Kidney (tissue), 13 donors: ENCODE measurements at regions not wholly inside any gene's neighbourhood (a gene's known extent, or its start where the extent isn't known, plus 50 kb on each side); places are given as distances from the start of the nearest gene placed in this dataset.
"Not testable (repeated sequence)": the region's sequence is repeated elsewhere in the genome, so short reads cannot be mapped to it uniquely, and the experiment has no call there.

Source experiments
- DNase-seq, 5 donors: peaks; one replicate each; pipeline ENCODE4 v3.0.0-alpha.2; 2013 to 2020
- FAIRE-seq: peaks from 2 replicates; lab custom pipeline; 2012; peaks lifted over from hg19 to GRCh38; lab: Jason Lieb, UNC
- H3K27ac ChIP-seq, 2 donors: one replicate each; pipeline ENCODE4 v1.7.0; 2013; ENCODE audit warnings: low read depth in 2 of 2, low read length in 2 of 2, inconsistent platforms in 1 of 2
- H3K27me3 ChIP-seq: one replicate; pipeline ENCODE4 v1.7.1; 2013; ENCODE audit warnings: low read length, inconsistent platforms; ENCODE audit not compliant: control insufficient read depth, insufficient read depth
- H3K36me3 ChIP-seq, 3 donors: one replicate each; pipeline versions ENCODE4 v1.7.0 to v1.7.1; 2013; ENCODE audit warnings: low read length in 3 of 3, control low read depth in 1 of 3, inconsistent platforms in 1 of 3; ENCODE audit not compliant: insufficient read depth in 3 of 3, control insufficient read depth in 2 of 3
- H3K4me1 ChIP-seq, 3 donors: one replicate each; pipeline versions ENCODE4 v1.7.0 to v1.7.1; 2013; ENCODE audit warnings: low read length in 3 of 3, inconsistent platforms in 1 of 3, low read depth in 1 of 3; ENCODE audit not compliant: control insufficient read depth in 2 of 3, insufficient read depth in 2 of 3
- H3K4me3 ChIP-seq, 3 donors: one replicate each; pipeline versions ENCODE4 v1.7.0 to v1.8.1; 2013; ENCODE audit warnings: low read length in 3 of 3, control low read depth in 1 of 3, inconsistent platforms in 1 of 3
- H3K9ac ChIP-seq, 3 donors: one replicate each; pipeline versions ENCODE4 v1.7.0 to v1.7.1; 2013; ENCODE audit warnings: low read length in 3 of 3, control low read depth in 1 of 3, inconsistent platforms in 1 of 3
- H3K9me3 ChIP-seq, 3 donors: one replicate each; pipeline versions ENCODE4 v1.7.0 to v1.7.1; 2013; ENCODE audit warnings: low read length in 3 of 3, control low read depth in 1 of 3, inconsistent platforms in 1 of 3; ENCODE audit not compliant: control insufficient read depth in 2 of 3, insufficient read depth in 1 of 3
- CTCF ChIP-seq: IDR thresholded peaks from 3 replicates; pipeline ENCODE4 v1.5.1; 2012; ENCODE audit warnings: mild to moderate bottlenecking, moderate library complexity, borderline replicate concordance; ENCODE audit not compliant: insufficient read depth; ENCODE audit errors: extremely low read depth
- intact Hi-C: fragments of 100-400 bp; cut with DNase I; formaldehyde crosslinking; loops from one replicate; pipeline ENCODE4 v1.11.1; 2022
- donor health status: control.
- donor health status: control.
- donor health status: control.
- donor health status: control.
- donor health status: control.
- donor health status: DM: yes; HTN: yes; CAD: no.
- donor health status: Normal renal cell carcinoma (clear cell type).

- H3K9me3 ChIP-seq = no peaks in the 10 kb centered on the region
- H3K27ac ChIP-seq = no peak overlapping the region
- no peak for FAIRE-seq
- no peak for TF ChIP-seq CTCF
- intact Hi-C loops = no loop called here
- H3K27me3 ChIP-seq = no peaks in the 10 kb centered on the region
- no peak overlapping the region for H3K4me3 ChIP-seq
- no peak for DNase-seq
- no peak overlapping the region for H3K9ac ChIP-seq
- H3K4me1 ChIP-seq = no peaks in the 10 kb centered on the region
- no peaks in the 10 kb centered on the region for H3K36me3 ChIP-seq
Observed at GRCh38 chr3:134729649-134730048, 65.4 kb upstream of the EPHB1 start.

GRCh38 chr3:134737516-134737915, 57.5 kb upstream of the EPHB1 start:
- intact Hi-C loops = no loop called here
- no peak for FAIRE-seq
- no peaks in the 10 kb centered on the region for H3K36me3 ChIP-seq

GRCh38 chr3:134740077-134740476, 55.0 kb upstream of the EPHB1 start:
- H3K27me3 ChIP-seq, H3K4me3 ChIP-seq, H3K4me1 ChIP-seq, DNase-seq, intact Hi-C loops, H3K9me3 ChIP-seq, H3K9ac ChIP-seq, H3K36me3 ChIP-seq, FAIRE-seq, H3K27ac ChIP-seq: not testable (repeated sequence)

More at GRCh38 chr3:134737516-134737915, 57.5 kb upstream of the EPHB1 start:
- H3K9ac ChIP-seq = no peak overlapping the region
- no peak overlapping the region for H3K4me3 ChIP-seq
- H3K4me1 ChIP-seq = no peaks in the 10 kb centered on the region
- DNase-seq = no peak
- H3K27me3 ChIP-seq = no peaks in the 10 kb centered on the region
- H3K9me3 ChIP-seq = no peaks in the 10 kb centered on the region
- no peak overlapping the region for H3K27ac ChIP-seq
- TF ChIP-seq CTCF = no peak

GRCh38 chr3:134742202-134742601, 52.9 kb upstream of the EPHB1 start:
- TF ChIP-seq CTCF = no peak
- no peaks in the 10 kb centered on the region for H3K27me3 ChIP-seq
- no peak overlapping the region for H3K4me3 ChIP-seq
- no peak for DNase-seq
- intact Hi-C loops = no loop called here
- no peaks in the 10 kb centered on the region for H3K4me1 ChIP-seq
- H3K9ac ChIP-seq = no peak overlapping the region
- FAIRE-seq = no peak
- H3K36me3 ChIP-seq = no peaks in the 10 kb centered on the region
- H3K9me3 ChIP-seq = no peaks in the 10 kb centered on the region
- H3K27ac ChIP-seq = no peak overlapping the region
